GM06990 (cell line): ENCODE measurements at regions not wholly inside any gene's neighbourhood (a gene's known extent, or its start where the extent isn't known, plus 50 kb on each side); places are given as distances from the start of the nearest gene placed in this dataset.

Source experiments
- DNase-seq: peaks from one replicate; pipeline ENCODE4 v3.0.0-alpha.2; 2011; ENCODE audit not compliant: insufficient read length; ENCODE audit errors: extremely low read depth
- H3K27me3 ChIP-seq: replicated peaks from 2 replicates; pipeline ENCODE4 v1.6.0; 2011; ENCODE audit warnings: low read length; ENCODE audit not compliant: control insufficient read depth, insufficient read depth
- H3K36me3 ChIP-seq: 2 replicates; pipeline ENCODE4 v1.5.1; 2011; ENCODE audit warnings: low read length; ENCODE audit not compliant: control insufficient read depth, insufficient read depth
- H3K4me3 ChIP-seq: replicated peaks from 2 replicates; pipeline ENCODE4 v1.5.1; 2011; ENCODE audit warnings: low read depth, mild to moderate bottlenecking, control low read depth, low read length
- CTCF ChIP-seq: IDR thresholded peaks from 2 replicates; pipeline ENCODE4 v1.5.1; 2011; ENCODE audit warnings: low read length, control low read depth, mild to moderate bottlenecking, inconsistent platforms; ENCODE audit not compliant: insufficient read depth, poor library complexity, severe bottlenecking

- no peak overlapping the region for H3K4me3 ChIP-seq
- no peak for TF ChIP-seq CTCF
- no peak for DNase-seq
- H3K27me3 ChIP-seq, result no peaks in the 10 kb centered on the region
- no peaks in the 10 kb centered on the region for H3K36me3 ChIP-seq
Measured at GRCh38 chr2:58543442-58543841, 302.3 kb upstream of the FANCL start.

- no peak for TF ChIP-seq CTCF
- DNase-seq, result no peak
- Histone ChIP-seq H3K4me3 (no peak overlapping the region), H3K36me3 (no peaks in the 10 kb centered on the region), H3K27me3 (no peaks in the 10 kb centered on the region)
Measured at GRCh38 chr2:58541511-58541910, 300.4 kb upstream of the FANCL start.

GRCh38 chr2:58540681-58541080 is 299.6 kb upstream of the FANCL start:
- H3K36me3 ChIP-seq, result no peaks in the 10 kb centered on the region
- no peak overlapping the region for H3K4me3 ChIP-seq
- no peak for TF ChIP-seq CTCF
- H3K27me3 ChIP-seq, result no peaks in the 10 kb centered on the region
- DNase-seq, result no peak

GRCh38 chr2:58539973-58540372 is 298.8 kb upstream of the FANCL start:
- TF ChIP-seq CTCF, result no peak
- no peak for DNase-seq
- Histone ChIP-seq H3K36me3 (no peaks in the 10 kb centered on the region), H3K4me3 (no peak overlapping the region), H3K27me3 (no peaks in the 10 kb centered on the region)

- no peak overlapping the region for H3K4me3 ChIP-seq
- H3K27me3 ChIP-seq, result no peaks in the 10 kb centered on the region
- no peaks in the 10 kb centered on the region for H3K36me3 ChIP-seq
- no peak for DNase-seq
- TF ChIP-seq CTCF, result no peak
Measured at GRCh38 chr2:58535990-58536389, 294.9 kb upstream of the FANCL start.

GRCh38 chr2:58535182-58535581 is 294.1 kb upstream of the FANCL start:
- no peak for TF ChIP-seq CTCF
- DNase-seq, result no peak
- no peaks in the 10 kb centered on the region for H3K36me3 ChIP-seq
- no peak overlapping the region for H3K4me3 ChIP-seq
- no peaks in the 10 kb centered on the region for H3K27me3 ChIP-seq
